A549 (cell line): ENCODE measurements at regions not wholly inside any gene's neighbourhood (a gene's known extent, or its start where the extent isn't known, plus 50 kb on each side); places are given as distances from the start of the nearest gene placed in this dataset.

Source experiments
- FOSL2 ChIP-seq, 2 experiments: fragments of 450-650 bp in 1 of 2; fragments of >200 bp in 1 of 2; sonication (Bioruptor Twin) in 1 of 2; formaldehyde crosslinking; IDR thresholded peaks; 2 replicates each; pipeline versions ENCODE4 v1.5.0 to v1.6.1; 2016 to 2020; ENCODE audit warnings: mild to moderate bottlenecking in 1 of 2, moderate library complexity in 1 of 2
- MYC ChIP-seq: IDR thresholded peaks from 2 replicates; pipeline ENCODE4 v1.6.1; 2012; ENCODE audit warnings: mild to moderate bottlenecking, inconsistent platforms, low read length, improper control_type of control experiment, borderline replicate concordance
- RAD21 ChIP-seq, 2 experiments: fragments of >200 bp in 1 of 2; sonication (Bioruptor Twin) in 1 of 2; formaldehyde crosslinking in 1 of 2; IDR thresholded peaks in 1 of 2; conservative IDR thresholded peaks in 1 of 2; 2 replicates in 1 of 2; 3 replicates in 1 of 2; pipeline ENCODE4 v1.6.1; 2012 to 2018; ENCODE audit warnings: inconsistent platforms in 1 of 2
- RCOR1 ChIP-seq: fragments of 150-350 bp; IDR thresholded peaks from 2 replicates; pipeline ENCODE4 v1.6.1; 2014; ENCODE audit warnings: antibody characterized with exemption, low read length, low read depth
- SMC3 ChIP-seq: fragments of >200 bp; sonication (Bioruptor Twin); formaldehyde crosslinking; IDR thresholded peaks from 3 replicates; pipeline ENCODE4 v1.6.1; 2018; ENCODE audit warnings: inconsistent platforms
- ZFP36 ChIP-seq: fragments of 450-650 bp; IDR thresholded peaks from 2 replicates; pipeline ENCODE4 v1.6.1; 2014; ENCODE audit warnings: borderline replicate concordance; ENCODE audit not compliant: partially characterized antibody
- TF ChIP-seq, protein P1 (sequence below): fragments of >200 bp; sonication (Bioruptor Twin); formaldehyde crosslinking; IDR thresholded peaks from 3 replicates; pipeline ENCODE4 v1.5.1; 2016

DNA sequence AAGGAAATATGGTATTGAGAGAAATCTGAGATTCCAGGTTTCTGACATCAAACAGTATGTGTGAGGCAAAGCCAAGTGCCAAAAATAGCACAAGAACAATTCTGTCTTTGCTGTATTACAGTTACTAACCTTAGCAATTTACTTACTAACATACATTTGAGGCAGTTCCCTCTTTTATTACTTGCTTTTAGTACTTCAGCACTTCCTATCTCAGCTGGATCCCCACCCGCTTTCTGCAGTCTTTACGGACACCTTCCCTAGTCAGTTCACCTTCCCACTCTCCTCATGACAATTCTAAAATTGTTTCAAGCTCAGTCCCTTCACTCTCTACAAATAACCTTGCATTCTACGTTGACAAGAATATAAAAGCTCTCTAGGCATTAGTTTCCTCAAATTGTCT, 79.2 kb downstream of the ELAPOR2 start:
- no peak for TF ChIP-seq MYC
- no peak for TF ChIP-seq SMC3
- no peak for TF ChIP-seq FOSL2 (IDR thresholded peaks at IDR 0.05)
- TF ChIP-seq FOSL2 (CRISPR knock-in tag; IDR thresholded peaks at IDR 0.05) = no peak
- TF ChIP-seq, protein P1, sequence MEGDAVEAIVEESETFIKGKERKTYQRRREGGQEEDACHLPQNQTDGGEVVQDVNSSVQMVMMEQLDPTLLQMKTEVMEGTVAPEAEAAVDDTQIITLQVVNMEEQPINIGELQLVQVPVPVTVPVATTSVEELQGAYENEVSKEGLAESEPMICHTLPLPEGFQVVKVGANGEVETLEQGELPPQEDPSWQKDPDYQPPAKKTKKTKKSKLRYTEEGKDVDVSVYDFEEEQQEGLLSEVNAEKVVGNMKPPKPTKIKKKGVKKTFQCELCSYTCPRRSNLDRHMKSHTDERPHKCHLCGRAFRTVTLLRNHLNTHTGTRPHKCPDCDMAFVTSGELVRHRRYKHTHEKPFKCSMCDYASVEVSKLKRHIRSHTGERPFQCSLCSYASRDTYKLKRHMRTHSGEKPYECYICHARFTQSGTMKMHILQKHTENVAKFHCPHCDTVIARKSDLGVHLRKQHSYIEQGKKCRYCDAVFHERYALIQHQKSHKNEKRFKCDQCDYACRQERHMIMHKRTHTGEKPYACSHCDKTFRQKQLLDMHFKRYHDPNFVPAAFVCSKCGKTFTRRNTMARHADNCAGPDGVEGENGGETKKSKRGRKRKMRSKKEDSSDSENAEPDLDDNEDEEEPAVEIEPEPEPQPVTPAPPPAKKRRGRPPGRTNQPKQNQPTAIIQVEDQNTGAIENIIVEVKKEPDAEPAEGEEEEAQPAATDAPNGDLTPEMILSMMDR = no peak
- no peak for TF ChIP-seq ZFP36
- no peak for TF ChIP-seq RCOR1
- no peak for TF ChIP-seq RAD21 (conservative IDR thresholded peaks at IDR 0.05 in 1 of 2, IDR thresholded peaks at IDR 0.05 in 1 of 2)
